Spleen (tissue), 7 donors: ENCODE measurements at regions not wholly inside any gene's neighbourhood (a gene's known extent, or its start where the extent isn't known, plus 50 kb on each side); places are given as distances from the start of the nearest gene placed in this dataset.

ENCODE experiments used
- CTCF ChIP-seq, 11 experiments: fragments of 200-600 bp in 7 of 11; fragments of 450-650 bp in 4 of 11; sonication (generic) in 4 of 11; IDR thresholded peaks in 8 of 11; conservative IDR thresholded peaks in 3 of 11; 1 replicate in 7 of 11; 2 replicates in 4 of 11; pipeline versions ENCODE4 v1.4.0 to v1.8.0; 2016 to 2021; ENCODE audit warnings: antibody characterized with exemption in 11 of 11, inconsistent platforms in 4 of 11, mild to moderate bottlenecking in 1 of 11
- POLR2A ChIP-seq, 3 donors: fragments of 450-650 bp; IDR thresholded peaks; one replicate each; pipeline ENCODE4 v1.5.1; 2017; ENCODE audit warnings: antibody characterized with exemption in 3 of 3, mild to moderate bottlenecking in 1 of 3
- POLR2AphosphoS5 ChIP-seq, 3 donors: sonication (generic); formaldehyde crosslinking; IDR thresholded peaks; one replicate each; pipeline ENCODE4 v1.5.1; 2017; ENCODE audit warnings: antibody characterized with exemption in 3 of 3
- donor health status: DM: no; HTN: no; CAD: no; lungs with moderate emphysema.
- donor health status: DM: no; HTN: no; CAD: no.
- donor health status: DM: no; HTN: no; CAD: no.

- TF ChIP-seq CTCF (IDR thresholded peaks at IDR 0.05 in 8 of 11, conservative IDR thresholded peaks at IDR 0.05 in 3 of 11) (no peak), POLR2A (IDR thresholded peaks at IDR 0.05) (no peak), POLR2AphosphoS5 (IDR thresholded peaks at IDR 0.05) (no peak)
Observed at GRCh38 chrX:66920296-66920695, 281.4 kb upstream of the EDA2R start.
